ENCODE measurements at regions not wholly inside any gene's neighbourhood (a gene's known extent, or its start where the extent isn't known, plus 50 kb on each side); places are given as distances from the start of the nearest gene placed in this dataset.
"Not testable (repeated sequence)": the region's sequence is repeated elsewhere in the genome, so short reads cannot be mapped to it uniquely, and the experiment has no call there.

DNA sequence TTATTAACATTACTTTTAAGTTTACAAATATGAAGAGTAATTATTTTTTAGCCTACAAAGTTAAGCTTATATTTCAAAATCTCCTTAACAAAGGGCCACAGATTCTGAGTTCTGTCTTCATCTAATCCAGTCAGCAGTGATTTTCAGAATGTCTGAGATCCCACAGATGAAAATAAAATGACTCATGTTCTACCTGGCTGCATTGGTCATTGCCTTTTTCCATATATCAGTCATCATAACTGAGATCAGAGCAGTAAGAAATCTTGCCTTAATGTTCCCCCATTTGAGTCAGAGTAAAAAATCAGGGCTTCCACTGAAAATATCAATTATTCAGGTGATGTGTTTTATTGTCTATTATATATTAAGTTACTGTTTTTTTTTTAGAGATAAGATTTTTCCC, 416.1 kb downstream of the MRPL39 start:
- no peak for DNase-seq (ENCODE audit: extremely low read depth in 1 of 11, low read depth in 9 of 11, low spot score in 4 of 11)

GRCh38 chr21:25189497-25189896, 417.8 kb downstream of the MRPL39 start:
- no peak for DNase-seq (ENCODE audit: extremely low read depth in 1 of 11, low read depth in 9 of 11, low spot score in 4 of 11)

DNA sequence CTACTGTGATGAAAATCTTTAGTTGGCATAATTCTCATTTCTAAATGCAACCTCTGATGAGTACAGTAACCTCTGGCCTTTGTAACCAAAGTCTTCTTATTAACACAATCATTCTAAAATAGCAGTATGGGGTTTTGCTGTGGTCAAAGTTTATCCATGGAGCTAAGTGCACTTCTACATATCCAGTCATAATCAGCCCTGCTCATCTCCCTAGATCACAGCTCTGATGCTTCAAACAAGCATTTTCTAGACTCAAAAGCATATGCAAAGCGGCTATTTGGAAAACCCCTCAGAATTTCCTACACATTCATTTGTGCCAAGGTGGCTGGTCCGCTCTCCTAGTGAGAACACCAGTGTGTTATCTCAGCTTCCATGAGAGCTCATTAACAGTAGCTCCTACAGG, 418.6 kb downstream of the MRPL39 start:
- no peak for DNase-seq (ENCODE audit: extremely low read depth in 1 of 11, low read depth in 9 of 11, low spot score in 4 of 11)

GRCh38 chr21:25186273-25186672, 421.0 kb downstream of the MRPL39 start:
- DNase-seq (ENCODE audit: extremely low read depth in 1 of 11, low read depth in 9 of 11, low spot score in 4 of 11) = no peak

- no peak for DNase-seq (ENCODE audit: extremely low read depth in 1 of 11, low read depth in 9 of 11, low spot score in 4 of 11)
Measured at GRCh38 chr21:25183577-25183976, 423.7 kb downstream of the MRPL39 start.

- not testable (repeated sequence) for DNase-seq (ENCODE audit: extremely low read depth in 1 of 11, low read depth in 9 of 11, low spot score in 4 of 11)
Measured at GRCh38 chr21:25181690-25182089, 425.6 kb downstream of the MRPL39 start.

DNA sequence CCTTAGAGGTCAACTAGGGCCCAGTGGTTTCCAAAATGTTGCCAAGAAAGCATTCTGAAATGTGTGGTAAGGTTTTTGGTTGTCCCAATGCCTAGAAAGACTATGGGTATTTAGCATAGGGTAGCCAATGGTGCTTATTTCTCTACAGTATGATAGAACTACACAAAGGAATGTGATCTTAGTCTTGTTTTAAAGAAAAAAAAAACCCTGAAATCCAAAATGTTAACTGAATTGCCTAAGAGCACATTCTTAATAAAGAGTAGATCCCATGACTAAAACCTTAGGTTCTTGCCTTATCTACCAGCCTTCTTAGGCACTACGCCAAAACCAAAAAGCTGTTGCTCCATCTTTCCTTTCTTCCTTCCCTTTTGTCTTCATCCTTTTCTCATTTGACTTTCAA, 428.2 kb downstream of the MRPL39 start:
- DNase-seq (ENCODE audit: extremely low read depth in 1 of 11, low read depth in 9 of 11, low spot score in 4 of 11) = no peak

DNA sequence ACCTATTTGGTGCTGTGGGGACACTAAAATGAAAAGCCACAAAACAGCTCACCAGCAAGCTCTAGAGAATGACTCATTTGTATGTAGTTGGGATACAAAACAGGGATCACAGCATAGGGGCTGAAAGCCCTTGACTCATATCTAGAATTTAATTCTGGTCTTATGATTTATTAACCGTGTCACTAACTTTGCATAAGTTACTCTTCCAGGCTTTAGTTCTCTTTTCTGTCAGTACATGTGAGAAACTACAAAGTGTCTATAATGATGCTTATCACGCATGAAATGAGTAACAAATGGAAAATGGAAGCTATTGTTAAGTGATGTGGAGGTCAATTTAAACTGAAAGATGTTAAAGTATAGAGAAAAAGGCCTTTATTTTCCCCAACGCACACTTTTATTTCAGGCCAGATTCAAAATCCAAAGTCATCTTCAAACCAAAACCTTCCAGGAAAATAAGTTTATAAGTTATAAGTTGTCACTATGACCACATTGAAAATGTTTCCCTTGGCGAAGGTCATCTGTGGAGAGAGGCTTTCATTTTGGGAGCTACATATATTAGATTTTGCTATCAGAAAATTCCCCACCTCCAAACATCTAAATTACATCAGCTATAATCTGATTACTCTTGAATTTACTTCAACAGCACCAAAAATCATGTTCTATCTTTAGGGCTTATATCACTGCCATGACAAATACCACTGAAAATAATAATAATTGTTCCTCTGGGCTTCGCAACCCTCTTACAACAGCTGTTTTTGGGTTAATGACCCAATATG, 430.5 kb downstream of the MRPL39 start:
- DNase-seq (ENCODE audit: extremely low read depth in 1 of 11, low read depth in 9 of 11, low spot score in 4 of 11) = no peak

- DNase-seq (ENCODE audit: extremely low read depth in 1 of 11, low read depth in 9 of 11, low spot score in 4 of 11) = no peak
Measured at GRCh38 chr21:25175938-25176337, 431.3 kb downstream of the MRPL39 start.

GRCh38 chr21:25171438-25171837, 435.8 kb downstream of the MRPL39 start:
- DNase-seq (ENCODE audit: extremely low read depth in 1 of 11, low read depth in 9 of 11, low spot score in 4 of 11) = no peak

- no peak for DNase-seq (ENCODE audit: extremely low read depth in 1 of 11, low read depth in 9 of 11, low spot score in 4 of 11)
Measured at GRCh38 chr21:25170681-25171080, 436.6 kb downstream of the MRPL39 start.

DNA sequence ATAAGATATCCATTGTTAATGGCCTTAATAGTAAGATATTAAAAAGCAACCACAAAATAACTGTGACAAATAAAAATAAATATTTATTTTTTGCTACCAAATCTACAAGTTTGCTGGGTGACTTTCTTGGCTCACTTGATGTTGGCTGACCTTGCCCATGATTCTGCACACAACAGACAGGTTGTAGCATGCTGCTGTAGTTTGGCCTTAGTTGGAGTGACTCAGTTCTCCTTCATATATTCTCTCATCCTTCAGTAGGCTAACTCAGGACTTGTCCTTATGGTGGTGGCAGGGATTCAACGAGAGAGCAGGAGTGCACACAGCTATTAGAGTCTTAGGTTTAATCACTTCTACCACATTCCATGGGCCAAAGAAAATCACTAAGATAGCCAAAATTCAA, 437.9 kb downstream of the MRPL39 start:
- no peak for DNase-seq (ENCODE audit: extremely low read depth in 1 of 11, low read depth in 9 of 11, low spot score in 4 of 11)

- DNase-seq (ENCODE audit: extremely low read depth in 1 of 11, low read depth in 9 of 11, low spot score in 4 of 11) = not testable (repeated sequence)
Measured at GRCh38 chr21:25166904-25167303, 440.4 kb downstream of the MRPL39 start.

DNA sequence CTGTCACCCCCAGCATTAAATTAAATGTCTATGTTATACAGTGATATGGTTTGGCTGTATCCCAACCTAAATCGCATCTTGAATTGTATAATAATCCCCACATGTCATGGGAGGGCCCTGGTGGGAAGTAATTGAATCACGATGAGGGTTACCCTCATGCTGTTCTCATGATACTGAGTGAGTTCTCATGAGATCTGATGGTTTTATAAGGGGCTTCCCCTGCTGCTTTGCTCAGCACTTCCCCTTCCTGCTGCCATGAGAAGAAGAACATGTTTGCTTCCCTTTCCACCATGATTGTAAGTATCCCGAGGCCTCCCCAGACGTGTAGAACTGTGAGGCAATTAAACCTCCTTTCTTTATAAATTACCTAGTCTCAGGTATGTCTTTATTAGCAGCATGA, 445.7 kb downstream of the MRPL39 start:
- no peak for DNase-seq (ENCODE audit: extremely low read depth in 1 of 11, low read depth in 9 of 11, low spot score in 4 of 11)

- not testable (repeated sequence) for DNase-seq (ENCODE audit: extremely low read depth in 1 of 11, low read depth in 9 of 11, low spot score in 4 of 11)
Measured at GRCh38 chr21:25155020-25155419, 452.3 kb downstream of the MRPL39 start.

GRCh38 chr21:25149022-25149421, 458.3 kb downstream of the MRPL39 start:
- DNase-seq (ENCODE audit: extremely low read depth in 1 of 11, low read depth in 9 of 11, low spot score in 4 of 11) = no peak

GRCh38 chr21:25139414-25139813, 467.9 kb downstream of the MRPL39 start:
- DNase-seq (ENCODE audit: extremely low read depth in 1 of 11, low read depth in 9 of 11, low spot score in 4 of 11) = no peak

DNA sequence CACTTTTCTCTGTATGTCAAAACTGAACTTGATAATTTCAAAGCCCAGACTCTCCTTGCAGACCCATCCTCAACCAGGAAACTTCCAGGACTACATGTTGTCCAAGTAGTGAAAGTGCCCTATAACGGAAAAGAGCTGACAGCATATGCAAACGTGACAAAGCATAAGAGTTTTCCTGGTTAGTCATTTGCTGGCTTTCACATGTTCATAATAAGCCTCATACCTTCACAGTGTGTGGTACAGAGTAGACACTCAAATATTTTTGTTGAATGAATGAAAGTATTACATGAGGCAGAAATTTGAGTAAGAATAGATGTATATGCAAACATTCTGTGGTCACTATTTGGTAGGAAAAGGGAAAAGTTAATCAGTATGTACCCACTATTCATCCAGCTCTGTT, 473.3 kb downstream of the MRPL39 start:
- DNase-seq (ENCODE audit: extremely low read depth in 1 of 11, low read depth in 9 of 11, low spot score in 4 of 11) = no peak

- DNase-seq (ENCODE audit: extremely low read depth in 1 of 11, low read depth in 9 of 11, low spot score in 4 of 11) = no peak
Measured at GRCh38 chr21:25127811-25128210, 479.5 kb downstream of the MRPL39 start.

- no peak for DNase-seq (ENCODE audit: extremely low read depth in 1 of 11, low read depth in 9 of 11, low spot score in 4 of 11)
Measured at GRCh38 chr21:25127007-25127406, 480.3 kb downstream of the MRPL39 start.

DNA sequence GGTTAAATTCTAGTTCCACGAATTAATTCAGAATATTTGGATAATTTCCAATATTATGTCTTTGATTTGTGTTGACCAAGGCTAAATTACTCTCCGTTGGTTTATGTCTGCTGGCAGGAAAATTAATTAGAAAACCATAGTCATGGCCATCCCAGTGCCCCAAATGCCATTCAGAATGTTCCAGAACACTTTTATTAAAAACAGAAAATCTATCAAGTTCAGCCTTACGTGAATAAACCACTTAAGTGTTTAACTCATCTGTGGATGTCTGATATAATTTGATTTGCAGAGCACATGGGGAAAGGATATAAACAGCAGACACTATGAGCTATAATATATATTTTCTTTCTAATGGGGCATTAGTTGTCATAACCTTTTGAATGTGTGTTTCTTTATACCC, 480.7 kb downstream of the MRPL39 start:
- DNase-seq (ENCODE audit: extremely low read depth in 1 of 11, low read depth in 9 of 11, low spot score in 4 of 11) = no peak

All from renal cortex interstitium (tissue), 11 donors.